ENCODE measurements at regions not wholly inside any gene's neighbourhood (a gene's known extent, or its start where the extent isn't known, plus 50 kb on each side); places are given as distances from the start of the nearest gene placed in this dataset.

DNA sequence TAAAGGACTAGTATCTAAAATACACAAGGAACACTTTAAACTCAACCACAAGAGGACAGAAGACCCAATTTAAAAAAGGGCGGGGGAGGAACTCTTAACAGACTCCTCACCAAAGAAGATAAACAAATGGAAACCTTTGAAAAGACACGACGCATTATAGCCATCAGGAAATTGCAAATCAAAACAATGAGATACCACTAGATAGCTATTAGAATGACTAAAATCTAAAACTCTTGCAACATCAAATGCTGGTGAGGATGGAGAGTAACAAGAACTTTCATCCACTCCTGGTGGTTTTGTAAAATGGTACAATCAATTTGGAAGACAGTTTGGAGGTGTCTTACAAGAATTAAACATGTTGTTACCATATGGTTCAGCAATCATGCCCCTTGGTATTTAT, 708.2 kb downstream of the BRINP3 start:
- no peaks in the 10 kb centered on the region for H3K79me2 ChIP-seq (ENCODE audit: insufficient read depth, low read length)
- H3K36me3 ChIP-seq (ENCODE audit: insufficient read depth, low read length), result no peaks in the 10 kb centered on the region
- H2AFZ ChIP-seq (ENCODE audit: low read length), result no peak overlapping the region
- H3K27ac ChIP-seq (ENCODE audit: low read depth, low read length, poor library complexity, severe bottlenecking), result no peak overlapping the region
- no peak for TF ChIP-seq EZH2 (IDR thresholded peaks at IDR 0.05; ENCODE audit: borderline replicate concordance, low read length)
- TF ChIP-seq, protein P1, sequence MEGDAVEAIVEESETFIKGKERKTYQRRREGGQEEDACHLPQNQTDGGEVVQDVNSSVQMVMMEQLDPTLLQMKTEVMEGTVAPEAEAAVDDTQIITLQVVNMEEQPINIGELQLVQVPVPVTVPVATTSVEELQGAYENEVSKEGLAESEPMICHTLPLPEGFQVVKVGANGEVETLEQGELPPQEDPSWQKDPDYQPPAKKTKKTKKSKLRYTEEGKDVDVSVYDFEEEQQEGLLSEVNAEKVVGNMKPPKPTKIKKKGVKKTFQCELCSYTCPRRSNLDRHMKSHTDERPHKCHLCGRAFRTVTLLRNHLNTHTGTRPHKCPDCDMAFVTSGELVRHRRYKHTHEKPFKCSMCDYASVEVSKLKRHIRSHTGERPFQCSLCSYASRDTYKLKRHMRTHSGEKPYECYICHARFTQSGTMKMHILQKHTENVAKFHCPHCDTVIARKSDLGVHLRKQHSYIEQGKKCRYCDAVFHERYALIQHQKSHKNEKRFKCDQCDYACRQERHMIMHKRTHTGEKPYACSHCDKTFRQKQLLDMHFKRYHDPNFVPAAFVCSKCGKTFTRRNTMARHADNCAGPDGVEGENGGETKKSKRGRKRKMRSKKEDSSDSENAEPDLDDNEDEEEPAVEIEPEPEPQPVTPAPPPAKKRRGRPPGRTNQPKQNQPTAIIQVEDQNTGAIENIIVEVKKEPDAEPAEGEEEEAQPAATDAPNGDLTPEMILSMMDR (IDR thresholded peaks at IDR 0.05; ENCODE audit: low read length), result no peak
- H3K4me3 ChIP-seq (ENCODE audit: low read depth, low read length, poor library complexity, severe bottlenecking), result no peak overlapping the region
- H3K9me3 ChIP-seq (ENCODE audit: low read length), result no peaks in the 10 kb centered on the region
- H3K4me2 ChIP-seq (ENCODE audit: low read length), result no peak overlapping the region
- no peak overlapping the region for H3K9ac ChIP-seq (ENCODE audit: low read length)
- no peaks in the 10 kb centered on the region for H3K4me1 ChIP-seq (ENCODE audit: insufficient read depth, low read length, severe bottlenecking)
- no peaks in the 10 kb centered on the region for H3K9me2 ChIP-seq (ENCODE audit: low read depth, low read length)
- no peaks in the 10 kb centered on the region for H3K27me3 ChIP-seq (ENCODE audit: insufficient read depth, low read length)
- no peaks in the 10 kb centered on the region for H4K20me1 ChIP-seq (ENCODE audit: insufficient read depth, low read length)
- no peaks in the 10 kb centered on the region for H3F3A ChIP-seq (ENCODE audit: insufficient read depth, low read length)

DNA sequence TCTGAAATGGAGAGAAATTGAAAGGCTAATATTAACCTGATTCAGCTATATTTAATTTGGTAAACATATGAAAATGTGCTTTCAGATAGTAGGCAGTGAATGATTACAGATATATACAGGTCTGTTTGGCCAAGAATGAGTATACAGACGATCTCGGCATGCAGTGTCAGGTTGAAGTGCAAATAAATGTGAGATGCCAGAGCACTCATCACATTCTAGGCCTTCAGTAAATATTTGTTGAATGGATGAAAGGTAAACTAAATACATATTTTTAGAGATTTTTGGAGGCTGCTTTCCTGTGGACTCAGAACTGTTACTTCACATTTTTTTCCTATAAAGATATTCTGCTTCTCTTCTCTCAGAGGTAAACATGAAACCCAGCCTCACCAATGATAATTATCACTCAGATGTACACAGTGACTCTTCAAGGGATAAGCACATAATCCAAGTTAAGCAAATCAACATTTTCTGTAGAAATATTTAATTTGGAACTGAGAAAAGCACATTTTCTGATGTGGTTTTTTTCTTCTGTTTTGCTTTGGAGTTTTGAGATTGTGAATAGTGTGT, 702.9 kb downstream of the BRINP3 start:
- H3K4me1 ChIP-seq (ENCODE audit: insufficient read depth, low read length, severe bottlenecking), result no peaks in the 10 kb centered on the region
- no peaks in the 10 kb centered on the region for H4K20me1 ChIP-seq (ENCODE audit: insufficient read depth, low read length)
- no peak for TF ChIP-seq EZH2 (IDR thresholded peaks at IDR 0.05; ENCODE audit: borderline replicate concordance, low read length)
- TF ChIP-seq, protein P1 (IDR thresholded peaks at IDR 0.05; ENCODE audit: low read length), result no peak
- H3K9me2 ChIP-seq (ENCODE audit: low read depth, low read length), result no peaks in the 10 kb centered on the region
- H3F3A ChIP-seq (ENCODE audit: insufficient read depth, low read length), result no peaks in the 10 kb centered on the region
- no peaks in the 10 kb centered on the region for H3K9me3 ChIP-seq (ENCODE audit: low read length)
- H3K79me2 ChIP-seq (ENCODE audit: insufficient read depth, low read length), result no peaks in the 10 kb centered on the region
- H3K27ac ChIP-seq (ENCODE audit: low read depth, low read length, poor library complexity, severe bottlenecking), result no peak overlapping the region
- H3K4me2 ChIP-seq (ENCODE audit: low read length), result no peak overlapping the region
- H3K9ac ChIP-seq (ENCODE audit: low read length), result no peak overlapping the region
- no peaks in the 10 kb centered on the region for H3K36me3 ChIP-seq (ENCODE audit: insufficient read depth, low read length)
- H3K27me3 ChIP-seq (ENCODE audit: insufficient read depth, low read length), result no peaks in the 10 kb centered on the region
- H3K4me3 ChIP-seq (ENCODE audit: low read depth, low read length, poor library complexity, severe bottlenecking), result no peak overlapping the region
- no peak overlapping the region for H2AFZ ChIP-seq (ENCODE audit: low read length)

DNA sequence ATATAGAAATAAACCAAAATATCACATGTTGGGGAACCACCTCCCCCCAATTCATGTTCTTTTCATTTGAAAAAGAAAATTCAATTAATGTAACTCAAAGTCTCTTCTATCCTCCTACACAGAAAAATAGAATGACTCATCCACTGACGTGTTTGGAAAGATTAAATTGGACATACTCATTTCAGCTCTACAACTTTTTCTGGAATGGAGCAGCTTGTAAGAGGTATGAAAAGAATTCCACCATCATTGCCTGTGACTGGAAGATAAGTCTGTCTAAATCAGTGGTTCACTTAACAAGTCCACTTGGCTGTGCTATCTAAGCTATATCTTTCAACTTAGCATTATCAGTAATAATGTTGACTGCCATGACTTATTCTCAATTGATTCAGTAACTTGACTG, 702.3 kb downstream of the BRINP3 start:
- Histone ChIP-seq H3F3A (ENCODE audit: insufficient read depth, low read length) (no peaks in the 10 kb centered on the region), H3K9me2 (ENCODE audit: low read depth, low read length) (no peaks in the 10 kb centered on the region), H3K4me3 (ENCODE audit: low read depth, low read length, poor library complexity, severe bottlenecking) (no peak overlapping the region), H4K20me1 (ENCODE audit: insufficient read depth, low read length) (no peaks in the 10 kb centered on the region), H3K27me3 (ENCODE audit: insufficient read depth, low read length) (no peaks in the 10 kb centered on the region), H3K79me2 (ENCODE audit: insufficient read depth, low read length) (no peaks in the 10 kb centered on the region), H2AFZ (ENCODE audit: low read length) (no peak overlapping the region), H3K9ac (ENCODE audit: low read length) (no peak overlapping the region), H3K4me1 (ENCODE audit: insufficient read depth, low read length, severe bottlenecking) (no peaks in the 10 kb centered on the region), H3K36me3 (ENCODE audit: insufficient read depth, low read length) (no peaks in the 10 kb centered on the region), H3K4me2 (ENCODE audit: low read length) (no peak overlapping the region), H3K27ac (ENCODE audit: low read depth, low read length, poor library complexity, severe bottlenecking) (no peak overlapping the region), H3K9me3 (ENCODE audit: low read length) (no peaks in the 10 kb centered on the region)
- TF ChIP-seq, protein P1 (IDR thresholded peaks at IDR 0.05; ENCODE audit: low read length), result no peak
- TF ChIP-seq EZH2 (IDR thresholded peaks at IDR 0.05; ENCODE audit: borderline replicate concordance, low read length), result no peak
